ENCODE measurements at regions not wholly inside any gene's neighbourhood (a gene's known extent, or its start where the extent isn't known, plus 50 kb on each side); places are given as distances from the start of the nearest gene placed in this dataset.

DNA sequence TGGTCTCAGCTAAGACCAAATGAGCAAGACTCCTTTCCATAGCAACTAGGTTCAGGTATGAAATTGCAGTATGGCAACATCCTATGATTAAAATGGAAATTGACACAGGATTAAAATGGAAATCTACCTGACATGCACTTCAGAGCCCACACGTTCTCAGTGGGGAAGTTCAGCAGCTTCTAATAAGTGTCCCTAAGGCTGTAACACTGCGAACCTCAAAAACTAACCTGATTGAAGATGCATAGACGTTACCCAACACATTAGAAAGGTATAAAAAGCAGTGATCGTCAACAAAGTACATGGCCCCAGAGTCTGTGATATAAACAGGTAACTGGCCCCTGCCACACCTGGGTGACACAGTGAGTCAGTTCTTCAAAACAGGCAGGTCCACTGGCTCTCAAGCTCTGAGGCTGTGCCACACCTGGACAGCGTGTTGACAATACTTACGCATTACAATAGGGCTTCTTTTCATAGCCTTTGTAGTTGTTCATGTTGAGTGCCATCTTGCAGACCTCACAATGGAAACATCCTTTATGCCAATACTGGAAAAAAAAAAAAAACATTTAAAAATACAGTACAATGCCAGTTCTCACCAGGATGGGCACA lies 274.9 kb upstream of the NEBL start:
- FAIRE-seq (no peak), DNase-seq (ENCODE audit: low read depth, low spot score) (no peak)
- Histone ChIP-seq H3K27ac (ENCODE audit: control insufficient read depth, insufficient read depth, low read length) (no peak overlapping the region), H3K36me3 (ENCODE audit: control insufficient read depth in 2 of 2, extremely low read depth in 1 of 2, insufficient read depth in 2 of 2, low read length in 2 of 2) (no peaks in the 10 kb centered on the region), H4K20me1 (ENCODE audit: control insufficient read depth, extremely low read depth, insufficient read depth, low read length) (no peaks in the 10 kb centered on the region), H3K9ac (ENCODE audit: control insufficient read depth, extremely low read depth, insufficient read depth, low read length) (no peak overlapping the region), H3K4me3 (ENCODE audit: control insufficient read depth in 2 of 3, extremely low read depth in 1 of 3, insufficient read depth in 2 of 3, low read depth in 1 of 3, low read length in 3 of 3) (peak overlapping the region in 1 of 3 experiments; percentile 4), H3K9me1 (ENCODE audit: control insufficient read depth, extremely low read depth, insufficient read depth, low read length) (no peaks in the 10 kb centered on the region), H2AFZ (ENCODE audit: control insufficient read depth, low read length) (no peak overlapping the region), H3K27me3 (ENCODE audit: control insufficient read depth, extremely low read depth, insufficient read depth, low read length) (no peaks in the 10 kb centered on the region), H3K9me3 (ENCODE audit: control insufficient read depth, low read depth, low read length) (no peaks in the 10 kb centered on the region), H3K4me1 (ENCODE audit: control insufficient read depth, extremely low read depth, insufficient read depth, low read length) (peaks cover 18% of the 10 kb centered on the region), H3K79me2 (ENCODE audit: control insufficient read depth, insufficient read depth, low read length) (no peaks in the 10 kb centered on the region), H3K4me2 (ENCODE audit: control insufficient read depth, extremely low read depth, insufficient read depth, low read depth, low read length) (no peak overlapping the region)
- TF ChIP-seq, protein P1, sequence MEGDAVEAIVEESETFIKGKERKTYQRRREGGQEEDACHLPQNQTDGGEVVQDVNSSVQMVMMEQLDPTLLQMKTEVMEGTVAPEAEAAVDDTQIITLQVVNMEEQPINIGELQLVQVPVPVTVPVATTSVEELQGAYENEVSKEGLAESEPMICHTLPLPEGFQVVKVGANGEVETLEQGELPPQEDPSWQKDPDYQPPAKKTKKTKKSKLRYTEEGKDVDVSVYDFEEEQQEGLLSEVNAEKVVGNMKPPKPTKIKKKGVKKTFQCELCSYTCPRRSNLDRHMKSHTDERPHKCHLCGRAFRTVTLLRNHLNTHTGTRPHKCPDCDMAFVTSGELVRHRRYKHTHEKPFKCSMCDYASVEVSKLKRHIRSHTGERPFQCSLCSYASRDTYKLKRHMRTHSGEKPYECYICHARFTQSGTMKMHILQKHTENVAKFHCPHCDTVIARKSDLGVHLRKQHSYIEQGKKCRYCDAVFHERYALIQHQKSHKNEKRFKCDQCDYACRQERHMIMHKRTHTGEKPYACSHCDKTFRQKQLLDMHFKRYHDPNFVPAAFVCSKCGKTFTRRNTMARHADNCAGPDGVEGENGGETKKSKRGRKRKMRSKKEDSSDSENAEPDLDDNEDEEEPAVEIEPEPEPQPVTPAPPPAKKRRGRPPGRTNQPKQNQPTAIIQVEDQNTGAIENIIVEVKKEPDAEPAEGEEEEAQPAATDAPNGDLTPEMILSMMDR (optimal IDR thresholded peaks at IDR 0.05 in 1 of 3, IDR thresholded peaks at IDR 0.05 in 1 of 3, conservative IDR thresholded peaks at IDR 0.05 in 1 of 3; ENCODE audit: extremely low read depth in 1 of 3, insufficient read depth in 2 of 3, low read length in 3 of 3) = no peak
- TF ChIP-seq EZH2 (IDR thresholded peaks at IDR 0.05; ENCODE audit: low read length) = no peak
- dilution Hi-C loops (cut with MboI; ENCODE audit: extremely low pct_ligation_motif_present, low sequenced_read_pairs) = no loop called here

DNA sequence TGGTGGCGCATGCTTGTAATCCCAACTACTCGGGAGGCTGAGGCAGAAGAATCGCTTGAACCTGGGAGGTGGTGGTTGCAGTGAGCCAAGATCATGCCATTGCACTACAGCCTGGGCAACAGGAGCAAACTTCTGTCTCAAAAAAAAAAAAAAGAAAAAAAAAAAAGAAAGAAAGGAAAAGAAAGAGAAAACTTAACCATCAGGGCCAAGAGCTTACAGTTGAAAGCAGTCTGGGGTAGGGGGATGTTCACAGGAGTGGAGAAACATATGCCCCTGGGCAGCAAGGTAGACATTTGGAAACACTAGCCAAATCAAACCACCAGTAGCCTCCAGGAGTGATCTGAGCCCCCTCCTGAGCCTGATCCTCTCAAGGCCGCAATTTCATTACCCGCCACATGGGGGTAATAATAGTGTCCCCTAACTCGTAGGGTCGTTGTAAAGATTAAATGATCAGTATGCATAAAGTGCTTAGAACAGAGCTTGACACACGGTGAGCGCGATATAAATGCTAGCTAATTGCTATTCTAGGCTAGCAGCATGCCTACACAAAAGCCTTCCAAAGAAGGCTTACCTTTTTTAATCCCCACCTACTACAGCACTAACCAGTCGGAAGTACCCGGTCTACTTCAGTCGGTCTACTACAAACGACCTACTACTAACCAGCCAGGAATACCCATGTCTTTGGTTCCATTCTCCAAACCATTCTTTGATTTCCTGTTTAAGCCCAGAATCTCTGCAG lies 274.3 kb upstream of the NEBL start:
- H3K79me2 ChIP-seq (ENCODE audit: control insufficient read depth, insufficient read depth, low read length) = no peaks in the 10 kb centered on the region
- H4K20me1 ChIP-seq (ENCODE audit: control insufficient read depth, extremely low read depth, insufficient read depth, low read length) = no peaks in the 10 kb centered on the region
- H3K27ac ChIP-seq (ENCODE audit: control insufficient read depth, insufficient read depth, low read length) = no peak overlapping the region
- H3K9me1 ChIP-seq (ENCODE audit: control insufficient read depth, extremely low read depth, insufficient read depth, low read length) = no peaks in the 10 kb centered on the region
- H3K4me3 ChIP-seq (ENCODE audit: control insufficient read depth in 2 of 3, extremely low read depth in 1 of 3, insufficient read depth in 2 of 3, low read depth in 1 of 3, low read length in 3 of 3) = no peak overlapping the region
- TF ChIP-seq, protein P1 (optimal IDR thresholded peaks at IDR 0.05 in 1 of 3, IDR thresholded peaks at IDR 0.05 in 1 of 3, conservative IDR thresholded peaks at IDR 0.05 in 1 of 3; ENCODE audit: extremely low read depth in 1 of 3, insufficient read depth in 2 of 3, low read length in 3 of 3) = peak; percentile 35 to 41 (median 39)
- TF ChIP-seq EZH2 (IDR thresholded peaks at IDR 0.05; ENCODE audit: low read length) = no peak
- no peak for DNase-seq (ENCODE audit: low read depth, low spot score)
- H3K27me3 ChIP-seq (ENCODE audit: control insufficient read depth, extremely low read depth, insufficient read depth, low read length) = no peaks in the 10 kb centered on the region
- dilution Hi-C loops (cut with MboI; ENCODE audit: extremely low pct_ligation_motif_present, low sequenced_read_pairs) = no loop called here
- FAIRE-seq = no peak
- no peaks in the 10 kb centered on the region for H3K36me3 ChIP-seq (ENCODE audit: control insufficient read depth in 2 of 2, extremely low read depth in 1 of 2, insufficient read depth in 2 of 2, low read length in 2 of 2)
- peaks cover 14% of the 10 kb centered on the region for H3K4me1 ChIP-seq (ENCODE audit: control insufficient read depth, extremely low read depth, insufficient read depth, low read length)
- no peak overlapping the region for H2AFZ ChIP-seq (ENCODE audit: control insufficient read depth, low read length)
- no peak overlapping the region for H3K4me2 ChIP-seq (ENCODE audit: control insufficient read depth, extremely low read depth, insufficient read depth, low read depth, low read length)
- H3K9me3 ChIP-seq (ENCODE audit: control insufficient read depth, low read depth, low read length) = no peaks in the 10 kb centered on the region
- no peak overlapping the region for H3K9ac ChIP-seq (ENCODE audit: control insufficient read depth, extremely low read depth, insufficient read depth, low read length)

Measured in keratinocyte (primary cell).